Tongue (tissue), 1 donor: ENCODE measurements at regions not wholly inside any gene's neighbourhood (a gene's known extent, or its start where the extent isn't known, plus 50 kb on each side); places are given as distances from the start of the nearest gene placed in this dataset.

Experiments
- DNase-seq: peaks from one replicate; pipeline ENCODE4 v3.0.0-alpha.2; 2015

DNA sequence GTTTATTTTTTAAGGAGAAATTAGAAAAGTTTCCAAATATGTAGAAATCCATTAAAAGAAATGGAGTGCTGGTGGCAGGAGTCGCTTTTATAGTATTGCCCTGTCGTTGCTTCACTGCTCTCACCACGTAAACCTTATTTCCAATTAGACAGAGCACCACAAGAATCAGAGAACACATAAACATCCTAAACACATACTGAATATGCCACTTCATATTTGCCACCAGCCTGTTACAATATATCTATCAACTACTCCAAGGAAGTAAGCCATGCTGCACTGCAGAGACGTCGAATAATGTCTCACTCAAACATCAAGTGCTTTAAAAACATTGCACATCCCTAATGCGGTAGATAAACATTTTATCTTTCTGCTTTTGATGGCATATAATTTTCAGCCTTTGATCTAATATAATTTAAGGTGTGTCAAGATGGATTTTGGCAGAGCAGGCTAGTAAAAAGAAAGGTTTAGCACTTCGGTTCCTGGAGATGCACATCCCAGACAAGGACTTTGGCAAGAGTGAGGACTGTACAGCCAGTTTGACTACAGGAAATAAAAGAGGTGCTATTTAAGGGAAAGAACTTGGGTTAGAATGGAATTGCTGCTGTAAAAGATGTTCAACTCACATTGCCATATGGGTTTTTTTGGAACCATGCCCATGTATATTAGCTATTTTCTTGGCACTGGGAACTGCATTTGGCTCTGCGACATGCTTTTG lies 932.3 kb downstream of the EFNB2 start:
- DNase-seq = peak; percentile 42

DNA sequence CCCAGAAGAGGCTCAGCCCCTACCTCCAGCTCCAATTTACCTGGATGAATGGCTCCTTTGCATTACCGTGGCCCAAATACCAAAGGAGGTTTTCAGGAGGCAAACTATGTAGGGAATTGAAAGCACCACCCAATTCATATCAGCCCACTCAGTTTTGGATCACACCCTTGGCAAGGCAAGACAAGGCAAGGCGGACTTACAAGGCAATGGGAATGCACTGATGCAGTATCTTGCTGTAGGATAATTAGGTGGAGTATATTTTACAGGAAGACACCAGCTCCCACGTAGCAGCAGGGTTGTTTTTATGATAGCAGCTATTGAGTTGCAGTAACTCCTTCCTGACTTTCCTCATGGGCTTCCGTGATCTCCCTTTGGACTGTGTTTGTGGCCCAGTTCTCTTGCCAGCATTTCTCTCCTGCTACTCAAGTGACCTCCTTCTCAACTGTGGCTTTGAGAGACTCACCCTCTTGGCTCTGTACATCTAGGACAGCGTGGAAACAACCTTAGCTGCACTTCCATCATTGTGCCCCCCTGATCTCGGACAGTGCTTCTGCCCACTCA lies 935.9 kb downstream of the EFNB2 start:
- DNase-seq = no peak

DNA sequence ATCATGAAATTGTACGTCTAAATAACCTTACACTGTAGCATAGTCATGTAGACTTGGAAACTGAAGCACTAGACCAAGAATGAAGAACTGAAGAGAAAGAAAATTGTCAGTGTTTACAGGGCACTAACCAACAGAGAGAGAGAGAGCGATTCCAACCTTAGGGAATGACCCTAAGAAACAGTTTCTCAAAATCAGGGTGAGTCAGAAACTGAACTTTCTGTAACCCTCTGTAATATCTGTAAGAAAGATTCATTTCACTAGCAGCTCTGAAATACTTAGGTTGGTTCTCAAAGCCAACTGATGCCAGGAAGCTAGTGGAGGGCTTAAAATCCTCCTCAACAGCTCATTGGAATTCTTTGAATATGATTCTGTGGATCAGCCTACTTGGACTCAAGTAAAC lies 936.9 kb downstream of the EFNB2 start:
- DNase-seq = no peak

DNA sequence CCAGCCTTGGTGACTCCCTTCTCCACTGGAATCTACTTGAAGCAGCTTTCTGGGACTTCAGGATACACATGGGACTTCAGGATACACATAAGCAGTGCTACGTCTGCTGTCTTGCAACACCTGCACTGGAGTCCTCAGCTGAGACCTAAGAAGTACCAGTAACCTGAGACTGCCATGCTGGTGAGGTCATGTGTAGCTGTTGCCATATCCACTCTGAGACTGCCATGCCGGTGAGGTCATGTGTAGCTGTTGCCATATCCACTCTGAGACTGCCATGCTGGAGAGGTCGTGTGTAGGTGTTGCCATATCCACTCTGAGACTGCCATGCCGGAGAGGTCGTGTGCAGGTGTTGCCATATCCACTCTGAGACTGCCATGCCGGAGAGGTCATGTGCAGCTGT lies 937.9 kb downstream of the EFNB2 start:
- no peak for DNase-seq

DNA sequence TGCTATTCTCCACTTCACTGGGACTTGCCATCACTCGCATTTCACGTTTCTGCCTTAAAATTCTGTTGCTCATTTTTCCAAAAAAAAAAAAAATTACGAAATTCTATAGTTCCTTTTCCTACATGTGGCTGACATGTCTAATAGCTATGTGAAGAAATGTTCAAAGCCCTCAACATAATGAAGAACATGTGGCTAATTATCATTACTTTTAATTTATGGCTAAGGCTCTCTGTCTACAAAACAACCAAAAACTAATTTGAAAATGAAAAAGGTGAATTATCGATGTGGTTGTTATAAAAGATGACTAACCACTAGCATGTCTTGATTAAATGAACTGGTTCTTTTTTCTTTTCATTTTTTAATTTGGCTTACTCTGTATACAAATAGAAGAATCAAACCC lies 940.0 kb downstream of the EFNB2 start:
- DNase-seq = no peak

DNA sequence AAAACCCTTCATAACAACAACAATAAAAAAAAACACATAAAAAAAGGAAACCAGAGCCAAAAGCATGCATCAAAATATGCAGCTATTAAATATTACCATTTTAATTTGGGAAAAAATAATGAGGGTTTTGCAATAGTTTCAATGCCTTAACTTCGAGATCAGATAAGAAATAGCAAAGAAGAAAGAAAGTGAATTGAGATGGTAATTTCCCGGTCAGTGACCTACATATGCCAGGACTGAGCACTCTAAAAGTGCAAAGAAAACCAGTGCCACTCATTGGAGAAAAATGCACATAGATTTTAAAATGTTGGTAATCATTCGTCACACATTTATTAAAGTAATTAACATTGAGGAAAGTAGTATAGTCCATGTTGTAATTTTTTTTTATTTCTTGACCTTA lies 944.2 kb downstream of the EFNB2 start:
- DNase-seq = no peak

DNA sequence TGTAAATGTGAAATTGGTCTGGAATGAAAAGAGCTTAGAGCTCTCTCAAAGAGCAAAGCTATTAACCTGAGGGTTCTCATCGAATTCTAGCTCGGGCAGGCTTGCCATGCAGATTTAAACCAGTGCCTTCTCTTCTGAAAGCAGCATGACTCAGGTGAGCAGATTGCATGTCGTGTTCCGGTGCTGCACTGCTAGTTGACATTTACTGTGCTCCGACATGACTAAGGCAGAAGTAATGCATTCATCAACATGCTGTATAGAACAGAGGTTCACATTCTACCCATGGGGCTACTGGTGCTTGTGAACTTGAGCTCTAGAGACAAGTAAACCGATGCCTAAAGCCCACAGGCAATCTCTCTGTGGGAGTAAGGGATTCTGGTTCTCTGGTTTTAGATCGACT lies 947.7 kb downstream of the EFNB2 start:
- DNase-seq = no peak

DNA sequence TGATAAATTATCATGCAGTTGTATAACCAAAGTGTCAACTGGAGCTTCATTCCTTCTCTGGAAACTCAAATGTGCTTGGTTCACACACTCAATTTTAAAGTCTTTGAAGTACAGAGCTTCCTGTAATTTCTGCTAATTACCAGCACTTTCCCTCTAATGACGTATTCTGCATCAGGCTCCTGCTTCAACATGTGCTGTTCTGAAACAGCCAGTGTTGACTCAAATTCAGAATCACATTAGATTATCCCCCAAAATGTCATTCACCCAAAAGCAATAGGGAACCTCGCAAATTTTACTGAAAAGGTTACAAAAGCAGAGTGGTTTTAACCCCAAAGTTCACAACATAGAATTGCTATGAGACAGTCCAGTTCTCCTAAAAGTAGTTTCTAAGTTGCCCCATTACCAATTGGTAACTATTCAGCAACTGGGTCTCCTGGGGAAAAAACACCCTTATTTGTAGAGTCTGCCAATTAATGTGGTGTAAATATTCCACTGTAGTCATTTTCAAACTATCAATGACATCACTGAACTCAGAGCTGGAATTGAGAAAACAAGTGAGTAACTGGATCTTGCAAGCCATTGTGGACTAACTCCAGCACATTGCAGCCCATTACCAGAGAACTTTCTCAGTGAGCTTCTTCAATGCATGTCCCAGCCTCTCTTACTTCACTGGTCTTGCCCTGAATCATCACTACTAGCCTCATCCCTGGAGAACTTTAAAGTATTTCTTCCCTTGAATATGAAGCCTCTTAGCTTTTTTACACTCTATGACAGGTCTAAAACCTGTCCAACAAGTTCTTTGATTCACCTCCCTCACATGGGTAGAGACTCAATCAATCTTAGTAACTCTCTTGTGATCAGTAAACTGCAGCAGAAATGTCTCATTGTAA lies 955.4 kb downstream of the EFNB2 start:
- DNase-seq = no peak

DNA sequence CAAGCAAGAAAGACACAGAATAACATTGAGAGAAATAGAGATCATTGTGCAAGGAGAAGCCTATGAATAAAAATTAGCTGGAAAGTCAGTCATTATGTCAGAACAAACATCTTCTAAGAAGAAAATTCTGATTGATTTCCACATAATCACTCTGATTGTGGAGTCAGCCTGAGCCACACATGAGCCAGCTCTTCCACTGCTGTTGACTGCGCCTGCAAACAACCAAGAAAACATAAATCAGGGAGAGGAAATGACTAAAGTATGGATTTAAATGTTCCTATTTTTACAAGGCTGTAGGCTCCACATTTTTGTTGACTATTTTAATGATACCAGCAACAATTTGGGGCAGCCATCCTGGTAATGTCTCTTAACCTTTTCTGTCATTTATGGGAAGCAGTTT lies 962.3 kb downstream of the EFNB2 start:
- no peak for DNase-seq

DNA sequence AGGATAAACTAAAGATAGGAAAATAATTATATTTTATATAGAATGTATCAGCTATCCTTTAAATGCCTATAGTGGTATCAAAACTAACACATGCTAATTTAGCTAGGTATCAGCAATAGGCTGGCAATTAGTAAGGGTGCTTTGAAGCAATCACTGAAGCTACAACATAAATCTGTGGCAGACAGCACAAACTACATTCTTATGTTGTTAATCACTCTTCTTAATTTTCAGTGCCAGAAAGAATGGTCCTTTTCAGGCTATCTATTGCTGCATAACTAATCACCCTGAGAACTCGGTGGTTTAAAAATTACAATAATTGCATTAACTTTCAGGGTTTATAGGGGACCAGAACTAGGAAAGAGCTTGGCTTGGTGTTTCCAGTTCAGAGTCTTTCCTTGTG lies 963.1 kb downstream of the EFNB2 start:
- no peak for DNase-seq

DNA sequence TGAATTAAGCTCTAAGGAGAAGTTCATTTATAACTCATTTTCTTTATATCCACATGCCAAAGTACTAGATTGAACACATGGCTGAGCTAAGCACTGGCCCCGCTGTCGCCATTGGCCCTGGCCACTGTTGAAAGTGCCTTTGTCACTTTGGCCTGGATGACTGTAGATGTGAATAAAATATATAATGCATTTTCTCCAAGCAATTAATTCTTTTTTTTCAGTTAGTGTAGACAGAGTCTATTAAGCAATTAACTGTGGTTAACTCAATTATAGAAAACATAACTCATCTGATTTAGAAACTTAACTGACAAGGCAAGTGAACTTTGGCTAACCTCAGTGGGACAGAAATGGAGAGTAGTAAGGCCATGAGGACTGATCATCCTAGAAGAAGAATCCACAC lies 965.6 kb downstream of the EFNB2 start:
- no peak for DNase-seq

DNA sequence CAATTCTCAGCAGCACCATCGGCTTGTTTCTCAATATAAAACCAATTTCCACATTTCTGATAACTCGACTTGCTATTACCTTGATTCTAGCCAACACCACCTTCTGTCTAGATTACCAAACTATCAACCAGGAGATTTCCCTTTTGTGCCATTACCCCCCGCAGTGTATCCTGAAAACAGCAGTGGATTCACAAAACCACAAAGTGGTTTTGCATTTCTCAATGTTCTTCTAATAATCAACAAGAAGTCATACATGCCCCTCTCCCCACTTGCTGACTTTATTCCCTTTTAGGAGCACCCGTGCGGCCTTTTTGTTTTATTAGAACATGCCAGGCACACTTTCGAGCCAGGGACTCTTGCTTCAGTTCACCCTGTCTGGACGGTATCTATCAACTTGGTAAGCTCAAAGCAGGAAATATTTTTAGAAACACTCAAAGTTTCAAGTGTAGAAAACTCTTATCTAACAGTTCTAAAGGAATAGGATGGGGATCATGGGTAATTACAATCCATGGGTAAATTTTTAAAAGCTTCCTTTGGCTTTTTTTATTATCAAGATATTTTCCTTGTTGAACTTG lies 967.4 kb downstream of the EFNB2 start:
- DNase-seq = no peak

DNA sequence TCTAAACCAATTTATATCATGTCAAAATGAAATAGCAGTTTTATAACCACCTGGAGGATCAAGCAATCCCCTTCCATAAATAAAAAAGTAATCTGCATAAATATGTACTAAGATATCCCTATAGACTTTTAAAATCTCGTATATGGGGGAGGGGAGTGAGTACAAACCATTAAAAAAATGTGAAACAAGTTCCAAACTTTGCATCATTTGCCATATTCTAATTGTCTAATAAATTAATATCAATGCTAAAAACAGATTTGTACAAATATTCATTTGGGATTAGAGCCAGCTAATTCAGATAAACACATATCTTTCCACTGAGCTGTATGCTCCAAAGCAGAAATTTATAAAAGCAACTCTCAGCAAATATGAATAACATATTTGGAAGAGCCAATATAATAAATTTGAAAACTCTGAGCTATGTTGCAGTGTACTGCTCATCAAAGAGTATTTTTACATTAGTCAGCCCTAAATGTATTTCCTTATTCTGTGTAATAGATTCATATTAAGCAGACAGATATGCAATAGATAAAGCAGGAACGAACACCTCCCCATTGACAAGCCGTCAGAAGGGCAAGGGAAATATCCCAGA lies 970.2 kb downstream of the EFNB2 start:
- DNase-seq = no peak

DNA sequence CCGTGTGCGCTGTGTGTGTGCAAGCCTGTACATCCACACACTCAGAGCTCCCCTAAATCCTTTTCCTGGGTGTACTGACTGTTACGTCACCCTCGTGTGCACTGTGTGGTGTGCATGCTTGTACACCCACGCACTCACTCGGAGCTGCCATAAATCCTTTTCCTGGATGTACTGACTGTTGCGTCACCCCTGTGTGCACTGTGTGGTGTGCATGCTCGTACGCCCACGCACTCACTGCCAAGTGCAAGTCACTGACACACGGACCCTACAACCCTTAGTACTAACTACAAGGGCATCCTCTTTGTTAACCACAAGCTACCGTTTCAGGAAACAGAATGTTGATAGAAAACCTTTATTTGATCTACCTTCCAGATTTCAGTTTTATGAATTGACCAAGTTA lies 983.4 kb downstream of the EFNB2 start:
- no peak for DNase-seq

DNA sequence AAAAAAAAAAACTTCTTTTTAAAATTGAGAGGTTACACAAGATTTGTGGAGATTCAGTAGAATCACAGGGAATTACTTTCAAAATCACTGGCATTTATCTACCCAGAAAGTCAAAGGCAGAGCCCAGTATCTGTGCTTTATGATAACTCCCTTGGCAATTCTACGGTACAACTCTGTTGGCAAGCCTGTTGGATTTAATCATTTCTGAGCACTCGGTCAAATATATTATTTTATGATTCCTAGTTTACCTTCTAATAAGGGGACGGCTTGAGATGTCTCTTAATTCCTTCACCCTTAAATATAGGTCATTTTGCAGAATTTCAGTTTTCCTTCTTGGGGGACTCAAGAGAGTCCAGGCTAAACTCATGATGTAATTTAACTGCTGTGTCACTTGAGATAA lies 987.6 kb downstream of the EFNB2 start:
- no peak for DNase-seq

DNA sequence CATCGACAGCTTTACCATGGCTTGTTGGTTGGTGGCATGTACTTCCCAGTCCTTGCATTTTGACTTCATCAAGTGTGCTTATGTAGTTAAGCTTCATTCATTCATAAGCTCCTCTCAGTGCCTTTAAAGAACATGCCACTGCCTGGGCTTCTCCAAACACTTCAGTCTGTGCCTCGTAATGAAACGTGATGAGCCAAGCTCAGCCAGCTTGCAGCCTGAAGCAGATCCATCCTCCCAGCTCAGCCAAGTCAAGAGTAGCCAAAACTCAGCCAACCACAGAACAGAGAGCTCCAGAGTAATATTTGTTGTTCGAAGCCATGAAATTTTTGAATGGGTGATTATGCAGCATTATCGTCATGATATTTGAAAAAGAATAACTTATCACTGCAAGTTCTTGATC lies 989.7 kb downstream of the EFNB2 start:
- no peak for DNase-seq

DNA sequence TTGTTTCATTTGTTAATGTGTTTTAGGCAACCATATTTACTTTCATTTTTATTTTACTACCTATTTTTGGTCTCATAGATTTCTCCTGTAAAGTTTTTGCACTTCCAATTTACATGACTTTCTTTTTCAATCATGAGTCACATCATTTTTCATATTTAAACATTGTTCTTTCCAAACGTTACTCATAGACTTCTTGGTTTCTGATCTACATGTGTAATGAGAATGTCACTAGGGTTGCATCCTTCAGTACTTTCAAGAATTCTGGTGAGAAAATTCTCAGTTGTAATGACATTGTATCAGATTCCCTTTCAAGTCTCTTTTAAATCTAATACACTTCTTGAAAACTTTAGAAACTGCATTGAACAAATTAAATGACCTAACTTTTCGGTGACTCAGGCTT lies 991.7 kb downstream of the EFNB2 start:
- no peak for DNase-seq

DNA sequence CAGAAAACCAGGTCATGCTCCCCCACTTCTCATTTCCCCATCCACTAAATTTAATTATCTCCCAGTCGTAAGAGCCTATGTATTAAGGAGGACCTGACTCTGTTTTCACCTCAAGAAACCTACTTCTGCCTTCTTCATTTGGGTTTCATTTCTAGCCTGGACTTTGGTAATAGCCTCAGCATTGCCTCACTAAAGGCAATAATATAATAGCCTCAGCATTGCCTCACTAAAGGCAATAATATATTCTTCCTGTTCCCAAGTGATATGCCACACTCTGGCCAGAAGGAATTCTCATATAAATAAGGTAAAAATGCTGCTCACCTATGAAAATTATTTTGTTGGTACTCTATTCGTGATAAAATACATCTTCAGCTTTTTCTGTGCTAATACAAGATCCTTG lies 993.9 kb downstream of the EFNB2 start:
- DNase-seq = no peak

DNA sequence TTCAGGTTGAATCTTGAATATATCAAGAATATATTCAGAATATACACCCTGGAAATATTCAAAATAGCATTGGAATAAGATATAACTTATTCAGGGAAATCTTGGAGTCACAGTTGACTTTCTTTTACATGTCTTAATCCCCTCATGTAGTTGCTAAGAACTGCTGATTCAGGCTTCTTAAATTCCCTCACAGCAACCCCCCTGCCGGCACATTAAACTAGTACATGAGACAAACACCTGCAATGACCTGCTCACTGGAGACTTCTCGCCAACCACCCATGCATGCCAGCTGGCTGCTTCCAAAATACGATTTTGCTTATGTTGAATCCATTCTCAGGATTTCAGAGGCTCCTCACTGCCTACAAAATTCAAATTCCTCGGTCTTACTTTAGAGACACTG lies 997.1 kb downstream of the EFNB2 start:
- DNase-seq = no peak

DNA sequence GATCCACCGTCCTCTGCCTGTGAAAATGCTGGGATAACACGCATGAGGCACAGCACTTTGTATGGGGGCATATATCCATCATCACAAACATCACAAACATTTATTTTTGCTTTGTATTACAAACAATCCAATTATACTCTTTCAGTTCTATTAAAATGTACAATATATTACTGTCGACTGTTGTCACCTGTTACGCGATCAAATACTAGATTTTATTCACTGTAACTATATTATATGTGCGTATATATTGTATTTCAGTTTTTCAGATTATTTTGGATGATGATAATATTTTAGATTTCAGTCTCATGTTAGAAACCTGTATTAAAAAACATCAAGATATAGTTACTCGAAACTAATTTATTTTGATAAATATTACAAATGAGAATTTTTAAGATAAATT lies 998.3 kb downstream of the EFNB2 start:
- no peak for DNase-seq

DNA sequence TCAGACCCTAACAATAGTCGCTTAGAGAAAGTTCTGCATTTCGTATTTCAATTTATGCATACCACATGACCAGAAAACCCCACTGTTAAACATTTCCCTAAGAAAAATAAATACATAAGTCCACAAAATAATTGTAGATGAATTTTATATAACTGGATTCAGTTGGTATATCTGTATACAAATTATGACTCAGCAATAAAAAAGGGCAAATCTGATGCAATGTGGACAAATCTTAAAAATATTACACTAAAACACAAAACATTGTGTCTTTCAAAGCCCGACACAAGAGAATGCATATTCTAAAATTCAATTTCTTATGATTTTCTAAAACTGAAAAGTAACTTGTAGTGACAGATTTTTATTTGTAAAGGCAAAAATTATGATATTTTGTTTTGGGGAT lies 1005.0 kb downstream of the EFNB2 start:
- no peak for DNase-seq

DNA sequence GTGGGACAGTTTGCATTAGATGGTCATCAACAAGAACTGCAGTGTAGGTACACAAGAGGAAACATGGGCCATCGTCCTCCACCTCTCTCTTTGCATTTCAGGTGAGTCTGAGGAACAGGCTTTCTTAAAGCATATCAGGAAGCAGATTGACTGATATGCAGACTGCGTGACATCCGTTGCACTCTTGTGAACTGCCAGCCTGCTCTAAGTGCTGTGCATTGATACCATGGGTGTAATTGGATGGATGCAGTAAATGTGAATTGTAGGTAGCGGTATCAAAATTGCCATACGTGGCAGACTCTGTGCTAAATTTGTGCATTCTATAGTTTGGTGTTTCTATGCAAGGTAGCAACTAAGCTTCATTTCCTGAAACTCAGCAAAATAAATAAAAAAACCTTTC lies 1008.3 kb downstream of the EFNB2 start:
- no peak for DNase-seq

DNA sequence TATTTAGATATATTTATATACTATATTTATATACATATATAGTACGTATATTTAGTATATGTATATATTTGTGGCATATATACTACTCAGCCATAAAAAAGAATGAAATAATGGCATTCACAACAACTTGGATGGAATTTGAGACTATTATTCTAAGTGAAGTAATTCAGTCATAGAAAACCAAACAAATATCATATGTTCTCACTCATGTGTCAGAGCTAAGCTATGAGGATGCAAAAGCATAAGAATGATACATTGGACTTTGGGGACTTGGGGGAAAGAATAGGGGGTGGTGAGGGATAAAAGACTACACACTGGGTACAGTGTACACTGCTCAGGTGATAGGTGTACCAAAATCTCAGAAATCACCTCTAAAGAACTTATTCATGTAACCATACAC lies 1015.7 kb downstream of the EFNB2 start:
- no peak for DNase-seq
